H1 (cell line): ENCODE measurements at regions not wholly inside any gene's neighbourhood (a gene's known extent, or its start where the extent isn't known, plus 50 kb on each side); places are given as distances from the start of the nearest gene placed in this dataset.

Experiments used
- USF2 ChIP-seq: IDR thresholded peaks from 2 replicates; pipeline ENCODE4 v1.6.1; 2011; ENCODE audit warnings: low read length, improper control_type of control experiment

DNA sequence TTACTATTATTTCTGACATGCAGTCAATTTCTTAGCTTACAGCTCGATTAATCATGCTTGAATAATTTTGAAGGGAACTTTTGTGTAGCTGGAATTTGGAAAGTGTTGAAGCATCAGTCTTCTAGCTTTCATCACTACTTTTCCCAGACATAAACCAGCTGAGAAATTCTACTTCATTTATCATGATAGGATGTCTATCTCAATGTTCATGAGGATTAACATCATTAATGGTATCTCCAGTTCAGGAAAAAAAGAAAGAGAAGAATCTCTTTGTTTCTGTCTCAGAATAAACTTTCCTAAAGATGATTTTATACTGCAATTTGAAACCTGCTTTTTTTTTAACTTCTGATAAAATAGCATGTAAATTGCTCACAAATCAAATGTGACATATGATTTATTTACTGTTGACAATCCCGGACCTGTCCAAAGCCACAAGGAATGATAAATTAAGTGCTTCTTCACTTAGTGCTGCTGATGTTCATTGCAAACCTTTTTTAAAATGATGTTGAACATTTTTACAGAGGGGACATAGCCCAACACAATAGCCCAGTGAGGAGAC lies 412.1 kb upstream of the CLINT1 start (continued):
- no peak for TF ChIP-seq USF2
